ENCODE measurements at regions not wholly inside any gene's neighbourhood (a gene's known extent, or its start where the extent isn't known, plus 50 kb on each side); places are given as distances from the start of the nearest gene placed in this dataset.
A peak's percentile ranks its signal among the peaks of the same experiment; 100 is the strongest.

DNA sequence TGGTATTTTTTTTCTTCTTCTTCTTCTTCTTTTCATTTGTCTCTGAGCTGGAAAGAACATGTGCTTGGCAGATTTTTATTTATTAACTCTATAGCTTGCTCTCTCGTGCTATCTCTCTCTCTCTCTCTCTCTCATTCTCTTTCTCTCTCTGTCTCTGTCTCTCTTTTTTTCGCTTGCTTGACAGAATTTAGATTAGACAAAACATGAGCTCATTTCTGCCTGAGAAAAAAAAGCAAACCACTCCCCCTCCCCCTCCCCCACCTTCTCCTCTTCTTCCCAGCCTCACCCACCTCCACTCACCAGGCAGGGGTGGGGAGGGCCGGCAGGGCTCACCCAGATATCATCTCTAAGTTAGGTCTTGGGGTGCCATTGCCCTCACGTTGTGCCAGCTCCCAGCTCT lies 81.5 kb downstream of the PJA1 start:
- DNase-seq, result peak in 2 of 5 donors; percentile 55 to 62
- Histone ChIP-seq H3K27ac (ENCODE audit: low read depth in 2 of 2, low read length in 2 of 2) (no peak overlapping the region), H3K36me3 (ENCODE audit: control insufficient read depth in 2 of 3, insufficient read depth in 3 of 3, low read length in 3 of 3) (no peaks in the 10 kb centered on the region), H3K4me1 (ENCODE audit: control insufficient read depth in 2 of 3, insufficient read depth in 2 of 3, low read depth in 1 of 3, low read length in 3 of 3) (no peaks in the 10 kb centered on the region), H3K27me3 (ENCODE audit: control insufficient read depth, insufficient read depth, low read length) (peaks cover 2% of the 10 kb centered on the region), H3K9me3 (ENCODE audit: control insufficient read depth in 2 of 3, insufficient read depth in 1 of 3, low read length in 3 of 3) (no peaks in the 10 kb centered on the region), H3K4me3 (ENCODE audit: low read length in 3 of 3) (no peak overlapping the region), H3K9ac (ENCODE audit: low read length in 3 of 3) (no peak overlapping the region)
- intact Hi-C loops (cut with DNase I), result no loop called here
- TF ChIP-seq, protein P1, sequence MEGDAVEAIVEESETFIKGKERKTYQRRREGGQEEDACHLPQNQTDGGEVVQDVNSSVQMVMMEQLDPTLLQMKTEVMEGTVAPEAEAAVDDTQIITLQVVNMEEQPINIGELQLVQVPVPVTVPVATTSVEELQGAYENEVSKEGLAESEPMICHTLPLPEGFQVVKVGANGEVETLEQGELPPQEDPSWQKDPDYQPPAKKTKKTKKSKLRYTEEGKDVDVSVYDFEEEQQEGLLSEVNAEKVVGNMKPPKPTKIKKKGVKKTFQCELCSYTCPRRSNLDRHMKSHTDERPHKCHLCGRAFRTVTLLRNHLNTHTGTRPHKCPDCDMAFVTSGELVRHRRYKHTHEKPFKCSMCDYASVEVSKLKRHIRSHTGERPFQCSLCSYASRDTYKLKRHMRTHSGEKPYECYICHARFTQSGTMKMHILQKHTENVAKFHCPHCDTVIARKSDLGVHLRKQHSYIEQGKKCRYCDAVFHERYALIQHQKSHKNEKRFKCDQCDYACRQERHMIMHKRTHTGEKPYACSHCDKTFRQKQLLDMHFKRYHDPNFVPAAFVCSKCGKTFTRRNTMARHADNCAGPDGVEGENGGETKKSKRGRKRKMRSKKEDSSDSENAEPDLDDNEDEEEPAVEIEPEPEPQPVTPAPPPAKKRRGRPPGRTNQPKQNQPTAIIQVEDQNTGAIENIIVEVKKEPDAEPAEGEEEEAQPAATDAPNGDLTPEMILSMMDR (IDR thresholded peaks at IDR 0.05; ENCODE audit: borderline replicate concordance, extremely low read depth, insufficient read depth), result no peak
- no peak for FAIRE-seq

DNA sequence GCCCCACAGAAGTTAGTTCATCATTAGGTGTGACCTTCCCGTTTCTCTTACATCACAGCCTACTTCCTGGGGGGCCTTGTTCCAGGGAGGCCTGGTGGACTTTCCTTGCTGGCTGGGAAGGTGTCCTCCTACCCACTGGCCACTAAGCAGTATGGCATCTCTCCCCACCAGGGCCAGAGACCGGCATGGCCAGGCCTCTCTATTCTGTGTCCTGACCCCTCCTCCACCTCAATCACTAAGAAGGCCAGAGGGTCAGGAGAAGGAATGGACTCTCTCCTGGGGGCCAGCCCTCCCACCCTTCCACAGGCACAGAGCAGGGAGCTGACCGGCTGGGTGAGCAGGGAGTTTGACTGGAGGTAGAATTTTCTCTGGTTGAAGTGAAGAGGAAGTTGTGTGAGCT lies 81.9 kb downstream of the PJA1 start:
- no peak for DNase-seq

DNA sequence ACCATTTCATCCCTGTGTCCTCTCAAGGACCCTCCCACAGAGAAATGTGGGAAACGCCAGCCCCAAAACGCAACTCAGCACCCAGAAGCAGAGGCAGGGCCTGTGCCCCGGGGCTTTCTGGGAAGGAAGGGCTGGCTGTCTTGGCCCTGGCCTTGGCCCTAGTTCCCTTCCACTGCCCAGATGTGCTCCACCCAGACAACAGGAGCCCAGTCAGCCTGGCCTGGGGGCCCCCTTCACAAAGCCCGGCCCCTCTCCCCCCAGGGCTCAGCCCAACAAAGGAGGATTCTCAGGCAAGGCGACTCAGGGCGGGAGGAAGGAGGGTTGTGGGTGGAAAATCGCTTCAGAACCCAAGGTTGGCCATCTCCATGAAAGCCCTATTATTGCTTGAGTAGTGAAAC lies 82.5 kb downstream of the PJA1 start:
- no peak for DNase-seq
- TF ChIP-seq, protein P1 (IDR thresholded peaks at IDR 0.05; ENCODE audit: borderline replicate concordance, extremely low read depth, insufficient read depth), result no peak
- intact Hi-C loops (cut with DNase I), result no loop called here
- Histone ChIP-seq H3K9me3 (ENCODE audit: control insufficient read depth in 2 of 3, insufficient read depth in 1 of 3, low read length in 3 of 3) (no peaks in the 10 kb centered on the region), H3K36me3 (ENCODE audit: control insufficient read depth in 2 of 3, insufficient read depth in 3 of 3, low read length in 3 of 3) (no peaks in the 10 kb centered on the region), H3K9ac (ENCODE audit: low read length in 3 of 3) (no peak overlapping the region), H3K4me3 (ENCODE audit: low read length in 3 of 3) (no peak overlapping the region), H3K4me1 (ENCODE audit: control insufficient read depth in 2 of 3, insufficient read depth in 2 of 3, low read depth in 1 of 3, low read length in 3 of 3) (no peaks in the 10 kb centered on the region), H3K27me3 (ENCODE audit: control insufficient read depth, insufficient read depth, low read length) (peaks cover 2% of the 10 kb centered on the region), H3K27ac (ENCODE audit: low read depth in 2 of 2, low read length in 2 of 2) (no peak overlapping the region)
- FAIRE-seq, result no peak

More for the DNA sequence above, 81.9 kb downstream of the PJA1 start:
- H3K4me1 ChIP-seq (ENCODE audit: control insufficient read depth in 2 of 3, insufficient read depth in 2 of 3, low read depth in 1 of 3, low read length in 3 of 3), result no peaks in the 10 kb centered on the region
- H3K9ac ChIP-seq (ENCODE audit: low read length in 3 of 3), result no peak overlapping the region
- no peaks in the 10 kb centered on the region for H3K36me3 ChIP-seq (ENCODE audit: control insufficient read depth in 2 of 3, insufficient read depth in 3 of 3, low read length in 3 of 3)
- no peak overlapping the region for H3K27ac ChIP-seq (ENCODE audit: low read depth in 2 of 2, low read length in 2 of 2)
- no peak overlapping the region for H3K4me3 ChIP-seq (ENCODE audit: low read length in 3 of 3)
- no peak for FAIRE-seq
- TF ChIP-seq, protein P1 (IDR thresholded peaks at IDR 0.05; ENCODE audit: borderline replicate concordance, extremely low read depth, insufficient read depth), result no peak
- H3K27me3 ChIP-seq (ENCODE audit: control insufficient read depth, insufficient read depth, low read length), result peaks cover 2% of the 10 kb centered on the region
- H3K9me3 ChIP-seq (ENCODE audit: control insufficient read depth in 2 of 3, insufficient read depth in 1 of 3, low read length in 3 of 3), result no peaks in the 10 kb centered on the region
- intact Hi-C loops (cut with DNase I), result no loop called here

DNA sequence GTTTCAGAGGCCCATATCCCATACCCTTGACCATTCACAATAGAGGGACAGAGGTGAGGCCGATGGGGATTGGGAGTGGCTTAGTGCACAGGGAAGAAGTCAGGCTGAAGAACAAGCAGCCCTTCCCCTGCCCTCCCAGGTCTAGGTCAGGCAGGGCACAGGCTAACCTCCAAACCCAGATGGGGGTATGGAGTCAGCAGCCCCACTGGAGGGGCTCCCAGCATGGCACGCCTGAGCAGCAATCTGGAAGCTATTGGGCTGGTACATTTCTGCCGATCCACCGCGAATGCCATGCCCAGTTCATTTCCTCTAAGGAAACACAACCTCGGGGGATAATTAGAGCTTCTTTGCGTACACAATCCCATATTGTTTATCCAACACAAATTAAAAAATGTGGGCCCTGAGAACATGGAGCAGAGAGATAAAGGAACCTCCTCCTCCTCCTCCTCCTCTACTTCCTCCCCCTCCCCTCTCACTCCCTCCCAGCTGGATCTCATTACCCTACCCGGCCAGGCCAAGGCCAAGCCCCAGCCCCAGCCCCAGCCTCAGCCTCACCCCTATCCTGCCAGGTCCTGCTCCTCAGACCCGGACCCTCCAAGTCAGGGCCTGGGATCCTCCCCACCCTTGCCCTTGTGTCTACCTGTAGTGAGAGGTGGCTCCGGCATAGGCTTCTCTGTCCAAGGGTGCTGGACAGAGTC lies 83.0 kb downstream of the PJA1 start:
- Histone ChIP-seq H3K36me3 (ENCODE audit: control insufficient read depth in 2 of 3, insufficient read depth in 3 of 3, low read length in 3 of 3) (no peaks in the 10 kb centered on the region), H3K9me3 (ENCODE audit: control insufficient read depth in 2 of 3, insufficient read depth in 1 of 3, low read length in 3 of 3) (no peaks in the 10 kb centered on the region), H3K9ac (ENCODE audit: low read length in 3 of 3) (no peak overlapping the region), H3K4me3 (ENCODE audit: low read length in 3 of 3) (no peak overlapping the region), H3K27ac (ENCODE audit: low read depth in 2 of 2, low read length in 2 of 2) (no peak overlapping the region), H3K4me1 (ENCODE audit: control insufficient read depth in 2 of 3, insufficient read depth in 2 of 3, low read depth in 1 of 3, low read length in 3 of 3) (no peaks in the 10 kb centered on the region), H3K27me3 (ENCODE audit: control insufficient read depth, insufficient read depth, low read length) (peaks cover 2% of the 10 kb centered on the region)
- TF ChIP-seq, protein P1 (IDR thresholded peaks at IDR 0.05; ENCODE audit: borderline replicate concordance, extremely low read depth, insufficient read depth), result no peak
- intact Hi-C loops (cut with DNase I), result no loop called here
- DNase-seq (no peak), FAIRE-seq (no peak)
